T-helper 1 cell treated with Interleukin-12 subunit alpha and Interleukin-12 subunit beta and Interleukin-4 antibody, amounts not matched to agents 30 μg/mL and 1 μg/mL, for 36 hours (primary cell): ENCODE measurements at regions not wholly inside any gene's neighbourhood (a gene's known extent, or its start where the extent isn't known, plus 50 kb on each side); places are given as distances from the start of the nearest gene placed in this dataset.
"Not testable (repeated sequence)": the region's sequence is repeated elsewhere in the genome, so short reads cannot be mapped to it uniquely, and the experiment has no call there.

ENCODE experiments used
- H3K27ac Mint-ChIP-seq: one replicate; pipeline ENCODE4 v1.8.0; 2021; ENCODE audit warnings: mild to moderate bottlenecking, mixed read lengths
- H3K27me3 Mint-ChIP-seq: one replicate; pipeline ENCODE4 v1.8.0; 2021; ENCODE audit warnings: low read depth, mixed read lengths
- H3K36me3 Mint-ChIP-seq: one replicate; pipeline ENCODE4 v1.8.0; 2021; ENCODE audit warnings: low read depth, mixed read lengths
- H3K4me1 Mint-ChIP-seq: one replicate; pipeline ENCODE4 v1.8.0; 2021; ENCODE audit warnings: low read depth, mixed read lengths
- H3K4me3 Mint-ChIP-seq: one replicate; pipeline ENCODE4 v1.8.0; 2021; ENCODE audit warnings: mild to moderate bottlenecking, moderate library complexity, mixed read lengths
- H3K9me3 Mint-ChIP-seq: one replicate; pipeline ENCODE4 v1.8.0; 2021; ENCODE audit warnings: mixed read lengths

DNA sequence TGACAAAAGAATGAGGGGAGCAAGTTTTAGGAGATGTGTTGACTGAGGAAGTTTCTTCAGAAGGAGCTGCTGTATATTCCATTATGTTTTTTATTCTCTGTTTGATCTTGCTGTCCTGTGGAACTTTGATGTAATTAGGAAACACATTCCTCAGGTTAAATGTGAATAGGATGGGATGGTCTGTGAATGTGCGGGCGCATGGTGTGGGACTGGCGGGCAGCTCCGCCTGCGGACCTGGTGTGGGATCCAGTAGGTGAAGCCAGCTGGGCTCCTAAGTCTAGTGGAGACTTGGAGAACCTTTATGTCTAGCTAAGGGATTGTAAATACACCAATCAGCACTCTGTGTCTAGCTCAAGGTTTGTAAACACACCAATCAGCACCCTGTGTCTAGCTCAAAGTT is 344.3 kb downstream of the PTTG2 start:
- H3K9me3 Mint-ChIP-seq = peaks cover 38% of the 10 kb centered on the region
- peaks cover 29% of the 10 kb centered on the region for H3K4me1 Mint-ChIP-seq
- H3K4me3 Mint-ChIP-seq, H3K27ac Mint-ChIP-seq: not testable (repeated sequence)
- peaks cover 24% of the 10 kb centered on the region for H3K27me3 Mint-ChIP-seq
- H3K36me3 Mint-ChIP-seq = peaks cover 25% of the 10 kb centered on the region

DNA sequence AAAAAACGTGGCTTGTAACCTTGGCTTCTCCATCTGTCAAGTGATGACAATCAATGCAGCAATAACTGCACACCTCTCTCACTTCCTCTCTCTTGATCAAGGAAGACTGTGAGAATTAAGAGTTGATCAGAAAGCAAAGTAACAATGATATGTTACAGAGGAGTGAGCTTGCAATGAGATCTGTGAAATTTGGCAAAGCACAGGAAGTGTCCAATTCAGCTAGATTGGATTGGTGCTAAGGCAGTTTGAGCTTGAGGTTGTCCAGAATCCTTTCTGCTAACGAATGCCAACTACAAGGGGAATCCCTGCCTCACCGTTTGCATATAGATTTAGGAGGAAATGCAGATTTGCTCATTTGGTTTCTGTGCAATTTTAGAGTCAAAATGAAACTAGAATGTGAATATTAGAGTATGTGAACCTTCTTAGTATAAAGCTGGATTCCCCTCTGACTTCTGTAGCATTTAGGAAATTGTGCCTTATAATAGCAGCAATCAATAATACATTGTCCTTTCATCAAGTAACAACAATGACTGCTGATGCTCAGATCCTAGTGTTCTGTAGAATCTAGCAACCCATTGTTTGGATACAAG is 346.4 kb downstream of the PTTG2 start:
- Mint-ChIP-seq H3K4me1 (peaks cover 48% of the 10 kb centered on the region), H3K27ac (peak overlapping the region; percentile 79), H3K4me3 (peak overlapping the region; percentile 25)

GRCh38 chr4:38308728-38309311 is 348.6 kb downstream of the PTTG2 start:
- Mint-ChIP-seq H3K36me3 (peaks cover 12% of the 10 kb centered on the region), H3K27ac (no peak overlapping the region), H3K27me3 (peaks cover 33% of the 10 kb centered on the region), H3K9me3 (peaks cover 20% of the 10 kb centered on the region), H3K4me3 (no peak overlapping the region), H3K4me1 (peaks cover 59% of the 10 kb centered on the region)

More for the DNA sequence above, 346.4 kb downstream of the PTTG2 start:
- peaks cover 16% of the 10 kb centered on the region for H3K36me3 Mint-ChIP-seq
- peaks cover 18% of the 10 kb centered on the region for H3K9me3 Mint-ChIP-seq
- peaks cover 24% of the 10 kb centered on the region for H3K27me3 Mint-ChIP-seq

DNA sequence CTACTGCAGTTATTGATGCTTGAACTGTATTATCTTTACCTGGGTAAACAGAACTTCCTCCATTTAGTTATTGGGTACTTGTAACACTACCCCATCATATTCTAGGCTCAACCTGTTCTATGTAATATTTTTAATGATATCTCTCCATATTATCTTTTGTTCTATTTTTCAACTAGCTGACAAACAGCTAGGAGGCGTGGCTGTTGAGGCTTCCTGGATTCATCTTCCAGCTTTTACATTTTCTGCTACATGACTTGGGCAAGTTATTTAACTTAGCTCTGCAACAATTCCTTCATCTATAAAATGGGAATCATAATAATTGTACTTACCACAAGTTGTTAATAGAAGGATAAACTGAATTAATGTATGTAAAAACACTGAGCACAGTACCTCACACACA is 349.3 kb downstream of the PTTG2 start:
- H3K27ac Mint-ChIP-seq = no peak overlapping the region
- H3K9me3 Mint-ChIP-seq = peaks cover 14% of the 10 kb centered on the region
- H3K4me3 Mint-ChIP-seq = no peak overlapping the region
- H3K36me3 Mint-ChIP-seq = peaks cover 12% of the 10 kb centered on the region
- peaks cover 36% of the 10 kb centered on the region for H3K27me3 Mint-ChIP-seq
- H3K4me1 Mint-ChIP-seq = peaks cover 66% of the 10 kb centered on the region

DNA sequence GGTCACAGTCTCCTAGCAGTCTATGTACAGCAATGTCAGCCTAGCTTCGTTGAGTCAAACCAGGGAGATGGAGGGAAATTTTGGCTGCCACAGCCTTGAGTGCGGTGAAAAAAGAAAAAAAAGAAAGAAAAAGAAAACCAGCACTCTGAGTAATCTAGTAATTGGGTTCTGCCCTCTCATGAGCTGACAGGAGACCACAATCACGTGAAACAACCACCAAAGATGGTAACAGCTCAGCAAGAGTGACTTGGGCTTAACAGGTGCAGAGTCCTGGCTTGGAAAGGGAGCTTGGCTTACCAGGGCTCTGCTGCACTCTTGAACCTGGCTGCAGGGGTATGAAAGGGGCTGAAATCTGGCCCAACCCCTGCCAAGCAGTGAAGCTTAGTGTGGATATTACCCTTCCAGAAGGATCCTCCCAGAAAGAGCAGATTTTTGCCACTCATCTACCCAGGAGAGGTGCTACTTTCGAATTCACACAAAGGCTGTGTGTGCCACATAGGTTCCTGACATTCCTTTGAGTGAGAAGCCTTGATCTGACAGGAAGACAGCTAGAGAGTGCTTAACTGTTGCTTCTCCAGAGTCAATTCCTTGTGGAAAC is 350.3 kb downstream of the PTTG2 start:
- Mint-ChIP-seq H3K9me3 (peaks cover 12% of the 10 kb centered on the region), H3K36me3 (peaks cover 8% of the 10 kb centered on the region), H3K4me3 (peak overlapping the region; percentile 54), H3K27ac (peak overlapping the region; percentile 82), H3K27me3 (peaks cover 41% of the 10 kb centered on the region), H3K4me1 (peaks cover 64% of the 10 kb centered on the region)

DNA sequence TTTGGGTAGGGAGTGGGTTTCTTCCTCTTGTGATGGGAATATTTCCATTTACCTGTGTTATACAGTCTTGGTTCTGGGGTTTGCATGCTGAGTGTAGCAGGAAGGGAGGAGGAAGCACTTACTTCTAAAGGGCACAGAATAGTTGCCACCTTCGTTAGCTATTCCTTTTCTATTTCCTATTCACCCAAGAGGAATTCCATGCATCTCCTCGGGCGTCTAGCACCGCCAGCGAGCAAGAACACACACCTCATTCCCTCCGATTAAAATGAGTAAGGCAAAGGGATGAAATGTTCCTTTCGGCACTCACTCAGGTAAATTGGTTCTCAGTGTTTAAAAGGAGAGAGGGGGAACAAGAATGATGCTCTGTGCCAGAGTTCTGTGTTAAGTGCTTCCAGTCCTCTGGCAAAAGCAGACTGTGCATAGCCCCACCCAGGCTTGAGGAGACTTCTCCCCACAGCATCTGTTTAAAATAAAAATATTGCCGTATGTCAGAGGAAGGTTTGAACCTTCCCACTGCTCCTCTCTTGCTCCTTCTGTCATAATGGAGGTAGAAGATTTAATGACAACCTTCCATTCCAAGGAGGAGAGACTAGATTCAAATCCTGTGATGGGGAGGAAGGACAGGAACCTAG is 351.4 kb downstream of the PTTG2 start:
- H3K4me1 Mint-ChIP-seq = peaks cover 59% of the 10 kb centered on the region
- no peak overlapping the region for H3K27ac Mint-ChIP-seq
- peaks cover 8% of the 10 kb centered on the region for H3K36me3 Mint-ChIP-seq
- H3K9me3 Mint-ChIP-seq = peaks cover 12% of the 10 kb centered on the region
- no peak overlapping the region for H3K4me3 Mint-ChIP-seq
- H3K27me3 Mint-ChIP-seq = peaks cover 41% of the 10 kb centered on the region

GRCh38 chr4:38313175-38313574 is 350.8 kb upstream of the KLF3 start:
- Mint-ChIP-seq H3K27me3 (peaks cover 41% of the 10 kb centered on the region), H3K36me3 (peaks cover 8% of the 10 kb centered on the region), H3K9me3 (peaks cover 12% of the 10 kb centered on the region), H3K27ac (peak overlapping the region; percentile 41), H3K4me1 (peaks cover 50% of the 10 kb centered on the region), H3K4me3 (peak overlapping the region; percentile 39)

- Mint-ChIP-seq H3K36me3 (peaks cover 5% of the 10 kb centered on the region), H3K27ac (no peak overlapping the region), H3K9me3 (peaks cover 12% of the 10 kb centered on the region), H3K4me1 (peaks cover 50% of the 10 kb centered on the region), H3K4me3 (no peak overlapping the region), H3K27me3 (peaks cover 34% of the 10 kb centered on the region)
Measured at GRCh38 chr4:38313999-38314561, 349.9 kb upstream of the KLF3 start.

DNA sequence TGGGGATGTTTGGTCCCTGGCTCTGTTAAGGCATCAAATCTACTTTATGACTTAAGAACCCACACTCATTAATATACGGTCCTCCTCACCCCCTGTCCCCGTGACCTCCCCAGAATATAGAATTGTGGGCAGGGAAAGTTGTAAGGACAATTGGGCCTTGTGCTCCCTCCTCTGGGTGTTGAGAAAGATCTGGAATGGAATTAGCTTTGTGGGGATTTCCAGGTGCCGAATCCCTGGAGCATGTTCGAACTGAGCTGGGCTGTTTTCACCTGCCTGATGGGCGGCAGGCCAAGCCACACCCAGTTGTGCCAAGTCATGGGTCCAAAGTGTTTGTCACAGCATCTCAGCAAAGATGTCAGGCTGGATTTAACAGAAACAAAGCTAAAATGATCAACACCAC is 349.3 kb upstream of the KLF3 start:
- H3K4me1 Mint-ChIP-seq = peaks cover 50% of the 10 kb centered on the region

GRCh38 chr4:38315286-38315685 is 348.7 kb upstream of the KLF3 start:
- H3K27me3 Mint-ChIP-seq = peaks cover 28% of the 10 kb centered on the region
- H3K9me3 Mint-ChIP-seq = peaks cover 12% of the 10 kb centered on the region
- H3K4me3 Mint-ChIP-seq = no peak overlapping the region
- peaks cover 52% of the 10 kb centered on the region for H3K4me1 Mint-ChIP-seq
- H3K27ac Mint-ChIP-seq = no peak overlapping the region
- H3K36me3 Mint-ChIP-seq = peaks cover 5% of the 10 kb centered on the region

More for the DNA sequence above, 349.3 kb upstream of the KLF3 start:
- Mint-ChIP-seq H3K27ac (no peak overlapping the region), H3K27me3 (peaks cover 28% of the 10 kb centered on the region), H3K4me3 (no peak overlapping the region), H3K9me3 (peaks cover 12% of the 10 kb centered on the region), H3K36me3 (peaks cover 5% of the 10 kb centered on the region)

DNA sequence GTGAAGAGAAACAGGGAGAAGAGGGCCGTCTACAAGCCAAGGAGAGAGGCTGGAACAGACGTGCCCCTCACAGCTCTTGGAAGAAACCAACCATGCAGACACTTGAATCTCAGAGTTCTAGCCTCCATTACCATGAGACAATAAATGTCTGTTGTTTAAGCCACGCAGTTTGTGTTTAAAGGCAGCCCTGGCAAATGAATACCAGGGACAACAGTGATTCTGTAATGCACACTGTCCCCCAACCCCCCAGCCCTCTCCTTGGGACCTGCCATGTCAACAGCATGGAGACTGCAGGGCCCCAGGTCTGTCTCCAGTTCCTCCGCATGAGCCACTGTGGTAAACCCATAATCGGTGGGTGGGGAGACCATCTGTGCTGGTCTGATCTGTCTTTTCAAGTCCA is 348.0 kb upstream of the KLF3 start:
- H3K27ac Mint-ChIP-seq = no peak overlapping the region
- H3K4me3 Mint-ChIP-seq = no peak overlapping the region
- peaks cover 3% of the 10 kb centered on the region for H3K36me3 Mint-ChIP-seq
- peaks cover 23% of the 10 kb centered on the region for H3K27me3 Mint-ChIP-seq
- peaks cover 12% of the 10 kb centered on the region for H3K9me3 Mint-ChIP-seq
- peaks cover 52% of the 10 kb centered on the region for H3K4me1 Mint-ChIP-seq

- peaks cover 10% of the 10 kb centered on the region for H3K9me3 Mint-ChIP-seq
- H3K4me3 Mint-ChIP-seq = no peak overlapping the region
- peaks cover 5% of the 10 kb centered on the region for H3K36me3 Mint-ChIP-seq
- H3K27ac Mint-ChIP-seq = no peak overlapping the region
- H3K4me1 Mint-ChIP-seq = peaks cover 48% of the 10 kb centered on the region
- peaks cover 21% of the 10 kb centered on the region for H3K27me3 Mint-ChIP-seq
Measured at GRCh38 chr4:38317041-38317674, 346.8 kb upstream of the KLF3 start.

- H3K27ac Mint-ChIP-seq = peak overlapping the region; percentile 95
- peak overlapping the region; percentile 58 for H3K4me3 Mint-ChIP-seq
- H3K36me3 Mint-ChIP-seq = peaks cover 5% of the 10 kb centered on the region
- peaks cover 10% of the 10 kb centered on the region for H3K27me3 Mint-ChIP-seq
- peaks cover under 1% of the 10 kb centered on the region for H3K9me3 Mint-ChIP-seq
- peaks cover 41% of the 10 kb centered on the region for H3K4me1 Mint-ChIP-seq
Measured at GRCh38 chr4:38318737-38319455, 345.1 kb upstream of the KLF3 start.
